GM21529 (cell line): ENCODE measurements at regions not wholly inside any gene's neighbourhood (a gene's known extent, or its start where the extent isn't known, plus 50 kb on each side); places are given as distances from the start of the nearest gene placed in this dataset.

Experiments
- ATAC-seq: cut with Tn5 transposase; IDR thresholded peaks from one replicate; pipeline ENCODE4 v1.9.1; 2021; ENCODE audit not compliant: unreplicated experiment

- ATAC-seq: no peak
Observed at GRCh38 chr13:74973935-74974879, 507.8 kb downstream of the TBC1D4 start.

GRCh38 chr13:74969419-74969818, 512.5 kb downstream of the TBC1D4 start:
- ATAC-seq: no peak

GRCh38 chr13:74966814-74967424, 515.0 kb downstream of the TBC1D4 start:
- no peak for ATAC-seq

GRCh38 chr13:74966275-74966674, 515.7 kb downstream of the TBC1D4 start:
- ATAC-seq: no peak

- no peak for ATAC-seq
Observed at GRCh38 chr13:74945637-74946036, 536.3 kb downstream of the TBC1D4 start.

GRCh38 chr13:74931698-74932433, 550.1 kb downstream of the TBC1D4 start:
- ATAC-seq: no peak

- ATAC-seq: no peak
Observed at GRCh38 chr13:74930402-74931165, 551.4 kb downstream of the TBC1D4 start.

- no peak for ATAC-seq
Observed at GRCh38 chr13:74929436-74929835, 552.5 kb downstream of the TBC1D4 start.

GRCh38 chr13:74927823-74928222, 554.1 kb downstream of the TBC1D4 start:
- no peak for ATAC-seq

GRCh38 chr13:74922963-74923362, 559.0 kb downstream of the TBC1D4 start:
- ATAC-seq: no peak

GRCh38 chr13:74921326-74921725, 560.6 kb downstream of the TBC1D4 start:
- no peak for ATAC-seq

- ATAC-seq: no peak
Observed at GRCh38 chr13:74920920-74921319, 561.0 kb downstream of the TBC1D4 start.

GRCh38 chr13:74920361-74920760, 561.6 kb downstream of the TBC1D4 start:
- no peak for ATAC-seq

GRCh38 chr13:74919914-74920313, 562.1 kb downstream of the TBC1D4 start:
- no peak for ATAC-seq

- no peak for ATAC-seq
Observed at GRCh38 chr13:74912898-74913297, 569.1 kb downstream of the TBC1D4 start.

- no peak for ATAC-seq
Observed at GRCh38 chr13:74910415-74910814, 571.6 kb downstream of the TBC1D4 start.

GRCh38 chr13:74907788-74908187, 574.2 kb downstream of the TBC1D4 start:
- ATAC-seq: no peak

GRCh38 chr13:74904556-74904955, 577.4 kb downstream of the TBC1D4 start:
- no peak for ATAC-seq

GRCh38 chr13:74895042-74895796, 586.8 kb downstream of the TBC1D4 start:
- no peak for ATAC-seq

- ATAC-seq: no peak
Observed at GRCh38 chr13:74892096-74892495, 589.9 kb downstream of the TBC1D4 start.
